ENCODE measurements at regions not wholly inside any gene's neighbourhood (a gene's known extent, or its start where the extent isn't known, plus 50 kb on each side); places are given as distances from the start of the nearest gene placed in this dataset.
"Not testable (repeated sequence)": the region's sequence is repeated elsewhere in the genome, so short reads cannot be mapped to it uniquely, and the experiment has no call there.

DNA sequence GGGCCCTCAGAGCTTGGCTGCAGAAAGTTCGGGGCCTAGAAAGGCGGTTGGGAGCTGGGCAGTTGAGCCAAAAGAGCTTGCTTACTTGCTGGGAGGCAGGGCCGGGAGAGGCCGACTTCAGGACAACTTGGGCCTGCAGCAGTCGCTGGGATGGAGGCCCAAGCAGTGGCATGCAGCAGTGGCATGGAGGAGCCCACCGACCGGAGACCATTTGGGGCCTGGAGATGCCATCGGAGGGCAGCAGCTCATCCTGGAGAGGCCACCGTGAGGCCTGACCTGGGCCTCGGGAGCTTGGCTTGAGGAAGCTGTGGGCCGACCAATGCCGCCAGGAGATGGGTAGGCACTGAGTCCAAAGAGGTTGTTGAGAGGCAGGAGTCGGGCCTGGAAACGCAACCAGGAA, 200.0 kb downstream of the CEP170 start:
- BruUV-seq (replicated peaks); FAIRE-seq; CTCF ChIA-PET (ENCODE audit: low intra/inter-chr PET ratio, low total read pairs): not testable (repeated sequence)

GRCh38 chr1:243054681-243055080, 200.4 kb downstream of the CEP170 start:
- 67% methylated on average over 1 of the region's 20 CpGs for WGBS (ENCODE audit: low lambda C conversion rate)

More for the DNA sequence above, 200.0 kb downstream of the CEP170 start:
- WGBS (ENCODE audit: low lambda C conversion rate), result 78% methylated on average over 13 of the region's 14 CpGs
- TF ChIP-seq ZFY (CRISPR knock-in tag; IDR thresholded peaks at IDR 0.05), result peak; percentile 8; the same call in 1 of the 2 replicates
- H3K4me1 ChIP-seq (ENCODE audit: insufficient read depth, low read length); H2AFZ ChIP-seq (ENCODE audit: low read length); ATAC-seq; in situ Hi-C loops (cut with HindIII; ENCODE audit: extremely low pct_ligation_motif_present, low pct_unique_long_range_greater_than_20kb); H3K27ac ChIP-seq (ENCODE audit: extremely low read length, insufficient read depth, low read length); H3K4me2 ChIP-seq (ENCODE audit: low read depth, low read length); intact Hi-C loops (cut with micrococcal nuclease; ENCODE audit: unreplicated experiment); H3K36me3 ChIP-seq (replicated peaks in 1 of 2; ENCODE audit: control insufficient read depth in 1 of 2, insufficient read depth in 2 of 2, low read length in 2 of 2); H3K27me3 ChIP-seq (ENCODE audit: control insufficient read depth in 1 of 2, insufficient read depth in 2 of 2, low read length in 2 of 2); H3K9ac ChIP-seq (ENCODE audit: insufficient read depth, low read depth, low read length); H3K4me3 ChIP-seq (replicated peaks in 1 of 3; ENCODE audit: insufficient read depth in 1 of 3, low read depth in 2 of 3, low read length in 3 of 3); H3K79me2 ChIP-seq (ENCODE audit: insufficient read depth, low read length); H4K20me1 ChIP-seq (ENCODE audit: insufficient read depth, low read length); H3K9me3 ChIP-seq (ENCODE audit: low read length); POLR2A ChIA-PET; DNase-seq (ENCODE audit: low spot score): not testable (repeated sequence)

GRCh38 chr1:243053048-243053447, 202.0 kb downstream of the CEP170 start:
- H3K4me1 ChIP-seq (ENCODE audit: insufficient read depth, low read length); H3K4me2 ChIP-seq (ENCODE audit: low read depth, low read length); H3K4me3 ChIP-seq (replicated peaks in 1 of 3; ENCODE audit: insufficient read depth in 1 of 3, low read depth in 2 of 3, low read length in 3 of 3); H3K27ac ChIP-seq (ENCODE audit: extremely low read length, insufficient read depth, low read length); POLR2A ChIA-PET; BruUV-seq (replicated peaks); H2AFZ ChIP-seq (ENCODE audit: low read length); intact Hi-C loops (cut with micrococcal nuclease; ENCODE audit: unreplicated experiment); in situ Hi-C loops (cut with HindIII; ENCODE audit: extremely low pct_ligation_motif_present, low pct_unique_long_range_greater_than_20kb); CTCF ChIA-PET (ENCODE audit: low intra/inter-chr PET ratio, low total read pairs); H4K20me1 ChIP-seq (ENCODE audit: insufficient read depth, low read length); H3K9me3 ChIP-seq (ENCODE audit: low read length); ATAC-seq; H3K27me3 ChIP-seq (ENCODE audit: control insufficient read depth in 1 of 2, insufficient read depth in 2 of 2, low read length in 2 of 2); H3K9ac ChIP-seq (ENCODE audit: insufficient read depth, low read depth, low read length); DNase-seq (ENCODE audit: low spot score); H3K79me2 ChIP-seq (ENCODE audit: insufficient read depth, low read length); FAIRE-seq; H3K36me3 ChIP-seq (replicated peaks in 1 of 2; ENCODE audit: control insufficient read depth in 1 of 2, insufficient read depth in 2 of 2, low read length in 2 of 2): not testable (repeated sequence)
- 38% methylated on average over 2 of the region's 7 CpGs for WGBS (ENCODE audit: low lambda C conversion rate)

More at GRCh38 chr1:243054681-243055080, 200.4 kb downstream of the CEP170 start:
- H3K4me3 ChIP-seq (replicated peaks in 1 of 3; ENCODE audit: insufficient read depth in 1 of 3, low read depth in 2 of 3, low read length in 3 of 3); H3K4me2 ChIP-seq (ENCODE audit: low read depth, low read length); ATAC-seq; H3K4me1 ChIP-seq (ENCODE audit: insufficient read depth, low read length); H3K9ac ChIP-seq (ENCODE audit: insufficient read depth, low read depth, low read length); H4K20me1 ChIP-seq (ENCODE audit: insufficient read depth, low read length); H3K27ac ChIP-seq (ENCODE audit: extremely low read length, insufficient read depth, low read length); H3K9me3 ChIP-seq (ENCODE audit: low read length); FAIRE-seq; H2AFZ ChIP-seq (ENCODE audit: low read length); H3K79me2 ChIP-seq (ENCODE audit: insufficient read depth, low read length); POLR2A ChIA-PET; CTCF ChIA-PET (ENCODE audit: low intra/inter-chr PET ratio, low total read pairs); intact Hi-C loops (cut with micrococcal nuclease; ENCODE audit: unreplicated experiment); H3K36me3 ChIP-seq (replicated peaks in 1 of 2; ENCODE audit: control insufficient read depth in 1 of 2, insufficient read depth in 2 of 2, low read length in 2 of 2); DNase-seq (ENCODE audit: low spot score); H3K27me3 ChIP-seq (ENCODE audit: control insufficient read depth in 1 of 2, insufficient read depth in 2 of 2, low read length in 2 of 2); BruUV-seq (replicated peaks); in situ Hi-C loops (cut with HindIII; ENCODE audit: extremely low pct_ligation_motif_present, low pct_unique_long_range_greater_than_20kb): not testable (repeated sequence)
- TF ChIP-seq, protein P1, sequence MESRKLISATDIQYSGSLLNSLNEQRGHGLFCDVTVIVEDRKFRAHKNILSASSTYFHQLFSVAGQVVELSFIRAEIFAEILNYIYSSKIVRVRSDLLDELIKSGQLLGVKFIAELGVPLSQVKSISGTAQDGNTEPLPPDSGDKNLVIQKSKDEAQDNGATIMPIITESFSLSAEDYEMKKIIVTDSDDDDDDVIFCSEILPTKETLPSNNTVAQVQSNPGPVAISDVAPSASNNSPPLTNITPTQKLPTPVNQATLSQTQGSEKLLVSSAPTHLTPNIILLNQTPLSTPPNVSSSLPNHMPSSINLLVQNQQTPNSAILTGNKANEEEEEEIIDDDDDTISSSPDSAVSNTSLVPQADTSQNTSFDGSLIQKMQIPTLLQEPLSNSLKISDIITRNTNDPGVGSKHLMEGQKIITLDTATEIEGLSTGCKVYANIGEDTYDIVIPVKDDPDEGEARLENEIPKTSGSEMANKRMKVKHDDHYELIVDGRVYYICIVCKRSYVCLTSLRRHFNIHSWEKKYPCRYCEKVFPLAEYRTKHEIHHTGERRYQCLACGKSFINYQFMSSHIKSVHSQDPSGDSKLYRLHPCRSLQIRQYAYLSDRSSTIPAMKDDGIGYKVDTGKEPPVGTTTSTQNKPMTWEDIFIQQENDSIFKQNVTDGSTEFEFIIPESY (CRISPR knock-in tag; IDR thresholded peaks at IDR 0.05), result peak; percentile 94

- CTCF ChIA-PET (ENCODE audit: low intra/inter-chr PET ratio, low total read pairs); H3K27ac ChIP-seq (ENCODE audit: extremely low read length, insufficient read depth, low read length); intact Hi-C loops (cut with micrococcal nuclease; ENCODE audit: unreplicated experiment); H2AFZ ChIP-seq (ENCODE audit: low read length); H4K20me1 ChIP-seq (ENCODE audit: insufficient read depth, low read length); H3K27me3 ChIP-seq (ENCODE audit: control insufficient read depth in 1 of 2, insufficient read depth in 2 of 2, low read length in 2 of 2); H3K36me3 ChIP-seq (replicated peaks in 1 of 2; ENCODE audit: control insufficient read depth in 1 of 2, insufficient read depth in 2 of 2, low read length in 2 of 2); H3K9ac ChIP-seq (ENCODE audit: insufficient read depth, low read depth, low read length); H3K4me1 ChIP-seq (ENCODE audit: insufficient read depth, low read length); in situ Hi-C loops (cut with HindIII; ENCODE audit: extremely low pct_ligation_motif_present, low pct_unique_long_range_greater_than_20kb); H3K9me3 ChIP-seq (ENCODE audit: low read length); BruUV-seq (replicated peaks); ATAC-seq; H3K4me3 ChIP-seq (replicated peaks in 1 of 3; ENCODE audit: insufficient read depth in 1 of 3, low read depth in 2 of 3, low read length in 3 of 3); POLR2A ChIA-PET; H3K79me2 ChIP-seq (ENCODE audit: insufficient read depth, low read length); DNase-seq (ENCODE audit: low spot score); H3K4me2 ChIP-seq (ENCODE audit: low read depth, low read length); FAIRE-seq: not testable (repeated sequence)
- WGBS (ENCODE audit: low lambda C conversion rate), result 60% methylated on average over 1 of the region's 9 CpGs
Measured at GRCh38 chr1:243050613-243051012, 204.5 kb downstream of the CEP170 start.
